GM18873 (cell line): ENCODE measurements at regions not wholly inside any gene's neighbourhood (a gene's known extent, or its start where the extent isn't known, plus 50 kb on each side); places are given as distances from the start of the nearest gene placed in this dataset.
"Not testable (repeated sequence)": the region's sequence is repeated elsewhere in the genome, so short reads cannot be mapped to it uniquely, and the experiment has no call there.

Experiments
- ATAC-seq: cut with Tn5 transposase; IDR thresholded peaks from one replicate; pipeline ENCODE4 v1.9.1; 2021; ENCODE audit warnings: mild to moderate bottlenecking, moderate library complexity, moderate number of reproducible peaks; ENCODE audit not compliant: unreplicated experiment, low FRiP score

DNA sequence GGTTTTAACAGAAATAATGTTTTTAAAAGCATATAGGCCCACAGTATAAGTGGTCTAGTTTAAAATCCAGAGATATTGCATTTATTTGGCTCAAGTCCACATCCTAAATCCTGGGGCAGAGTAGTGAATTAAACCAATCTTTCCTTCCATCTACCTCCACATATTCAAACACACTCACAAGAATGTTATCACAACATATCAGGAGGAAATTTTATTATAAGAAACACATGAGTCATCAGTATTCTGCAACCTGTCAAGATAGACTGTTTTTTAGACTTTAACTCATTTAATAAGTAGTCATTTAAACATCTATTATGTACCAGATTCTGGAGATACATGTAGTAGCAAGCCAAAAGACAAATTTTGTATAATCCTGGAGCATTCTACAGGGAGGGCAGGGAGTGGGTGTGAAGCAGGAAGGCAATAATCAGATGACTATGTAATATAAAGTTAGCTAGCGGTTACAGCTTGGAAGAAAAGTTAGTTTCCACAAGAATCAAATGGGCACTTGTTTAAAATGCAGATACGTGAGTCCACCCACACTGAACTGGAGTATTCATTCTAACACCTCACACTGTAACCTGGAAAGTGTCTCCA is 187.3 kb upstream of the PIK3R1 start:
- ATAC-seq = no peak

DNA sequence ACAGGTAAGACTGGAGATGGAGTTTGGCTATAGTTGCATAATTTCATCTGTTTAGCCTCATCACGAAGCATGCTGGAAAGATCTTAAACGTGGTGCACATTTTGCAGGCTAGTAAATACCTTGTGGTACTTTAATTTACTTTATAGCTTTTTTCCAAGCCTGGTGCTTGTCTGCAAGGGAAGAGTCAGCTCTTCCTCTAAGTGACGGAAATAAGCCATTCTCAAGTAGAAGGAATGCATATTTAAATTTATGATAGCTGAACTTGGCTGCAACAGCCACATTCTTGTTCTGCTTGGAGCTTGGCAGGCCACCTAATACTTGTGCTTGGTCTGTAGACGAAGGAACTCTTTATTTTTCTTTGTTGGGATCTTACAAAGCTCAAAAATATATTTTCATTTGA is 188.0 kb upstream of the PIK3R1 start:
- no peak for ATAC-seq

DNA sequence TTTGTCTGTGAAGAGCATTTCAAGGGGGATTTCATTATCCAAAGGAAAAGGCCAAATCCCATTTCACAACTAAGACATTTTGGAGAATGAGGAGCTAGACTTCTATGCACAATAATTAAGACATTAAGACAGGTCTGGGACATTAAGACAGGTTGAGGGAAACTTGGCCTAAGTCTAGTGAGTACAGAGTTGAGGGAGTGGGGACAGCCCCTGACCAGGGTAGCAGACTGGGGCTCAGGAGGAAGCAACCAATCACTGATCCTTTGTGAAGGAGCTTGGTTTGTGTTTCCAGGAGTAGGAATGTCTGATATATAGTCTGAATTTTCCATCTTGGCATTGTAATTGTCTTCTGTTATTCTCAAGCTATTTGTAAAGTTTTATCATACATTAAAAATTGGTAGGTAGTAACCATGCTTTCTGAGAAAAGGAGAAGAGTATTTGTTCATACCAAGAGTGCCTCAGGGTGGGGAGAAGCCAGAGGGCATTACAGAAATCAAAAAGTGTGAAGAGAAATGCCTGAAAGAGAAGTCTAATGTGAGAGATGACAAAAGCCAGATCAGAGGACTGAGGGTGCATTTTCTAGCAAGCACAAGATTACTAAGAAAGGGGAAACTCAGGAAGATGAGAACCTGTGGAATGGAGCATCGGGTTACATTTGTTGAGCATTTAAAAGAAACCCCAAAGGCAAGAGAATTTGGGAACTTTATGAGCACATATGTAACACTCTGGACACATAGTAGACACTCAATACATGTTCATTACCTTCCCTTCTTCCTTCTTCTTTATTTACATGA is 189.3 kb upstream of the PIK3R1 start:
- ATAC-seq = no peak

DNA sequence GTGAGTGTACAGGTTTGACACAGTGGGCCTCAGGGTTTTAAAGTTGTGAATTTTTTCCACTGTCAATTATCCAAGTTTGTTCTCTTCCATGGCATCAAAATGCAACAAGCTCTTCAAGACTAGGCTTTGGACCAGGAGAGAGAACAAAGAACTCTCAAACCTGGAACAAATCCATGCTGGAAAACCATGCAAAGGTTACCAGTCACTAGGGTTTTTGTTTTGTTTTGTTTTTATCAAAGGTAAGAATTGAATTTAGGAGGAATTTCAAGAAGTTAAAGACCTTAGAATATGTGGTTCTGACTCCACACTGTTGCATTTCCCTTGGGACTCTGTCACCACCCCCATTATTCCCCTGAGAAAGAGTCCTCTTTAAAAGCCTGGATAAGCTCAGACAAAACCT is 191.1 kb upstream of the PIK3R1 start:
- no peak for ATAC-seq

DNA sequence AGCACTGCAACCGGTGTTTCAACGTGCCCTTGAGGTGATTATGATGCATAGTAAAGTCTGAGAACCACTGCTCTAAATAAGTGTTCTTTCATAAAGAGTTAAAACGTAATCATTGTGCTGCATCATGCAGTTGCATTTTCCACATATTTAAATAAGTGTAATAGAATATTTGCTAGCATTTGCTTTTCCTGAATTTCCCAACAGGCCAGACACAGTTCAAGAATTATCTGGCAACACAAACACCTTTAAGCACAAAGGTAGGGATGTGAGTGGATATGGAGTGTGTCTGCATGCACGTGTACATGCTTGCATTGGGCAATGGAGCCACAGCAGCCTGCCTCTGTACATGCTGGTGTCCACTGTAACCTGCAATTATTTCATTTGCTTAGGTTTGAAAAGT is 193.6 kb upstream of the PIK3R1 start:
- no peak for ATAC-seq

DNA sequence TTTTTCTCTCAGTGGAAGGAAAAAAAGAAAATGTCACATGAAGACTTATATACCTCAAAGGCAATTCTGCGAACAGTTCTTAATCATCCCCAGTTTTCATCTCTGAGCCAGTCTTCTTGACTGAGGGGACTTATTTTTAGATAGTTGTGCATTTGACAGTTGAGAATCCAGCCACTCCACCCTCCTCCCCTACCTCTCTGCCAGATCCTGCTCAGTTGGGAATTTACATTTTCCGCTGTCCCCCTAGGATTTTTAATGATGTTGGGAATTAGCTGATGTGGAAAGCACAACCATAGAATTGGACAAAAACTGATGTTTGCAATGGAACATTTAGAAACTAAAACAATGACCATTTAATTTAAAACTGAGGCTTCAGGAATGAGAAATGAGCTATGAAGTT is 194.3 kb upstream of the PIK3R1 start:
- no peak for ATAC-seq

DNA sequence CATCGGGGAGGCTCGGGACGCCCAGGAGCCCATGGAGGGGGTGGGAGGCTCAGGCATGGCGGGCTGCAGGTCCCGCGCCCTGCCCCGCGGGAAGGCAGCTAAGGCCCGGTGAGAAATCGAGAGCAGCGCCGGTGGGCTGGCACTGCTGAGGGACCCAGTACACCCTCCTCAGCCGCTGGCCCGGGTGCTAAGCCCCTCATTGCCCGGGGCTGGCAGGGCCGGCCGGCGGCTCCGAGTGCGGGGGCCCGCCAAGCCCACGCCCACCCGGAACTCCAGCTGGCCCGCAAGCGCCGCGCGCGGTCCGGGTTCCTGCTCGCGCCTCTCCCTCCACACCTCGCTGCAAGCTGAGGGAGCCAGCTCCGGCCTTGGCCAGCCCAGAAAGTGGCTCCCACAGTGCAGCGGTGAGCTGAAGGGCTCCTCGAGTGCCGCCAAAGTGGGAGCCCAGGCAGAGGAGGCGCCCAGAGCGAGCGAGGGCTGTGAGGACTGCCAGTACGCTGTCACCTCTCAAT is 195.0 kb upstream of the PIK3R1 start:
- ATAC-seq = not testable (repeated sequence)

DNA sequence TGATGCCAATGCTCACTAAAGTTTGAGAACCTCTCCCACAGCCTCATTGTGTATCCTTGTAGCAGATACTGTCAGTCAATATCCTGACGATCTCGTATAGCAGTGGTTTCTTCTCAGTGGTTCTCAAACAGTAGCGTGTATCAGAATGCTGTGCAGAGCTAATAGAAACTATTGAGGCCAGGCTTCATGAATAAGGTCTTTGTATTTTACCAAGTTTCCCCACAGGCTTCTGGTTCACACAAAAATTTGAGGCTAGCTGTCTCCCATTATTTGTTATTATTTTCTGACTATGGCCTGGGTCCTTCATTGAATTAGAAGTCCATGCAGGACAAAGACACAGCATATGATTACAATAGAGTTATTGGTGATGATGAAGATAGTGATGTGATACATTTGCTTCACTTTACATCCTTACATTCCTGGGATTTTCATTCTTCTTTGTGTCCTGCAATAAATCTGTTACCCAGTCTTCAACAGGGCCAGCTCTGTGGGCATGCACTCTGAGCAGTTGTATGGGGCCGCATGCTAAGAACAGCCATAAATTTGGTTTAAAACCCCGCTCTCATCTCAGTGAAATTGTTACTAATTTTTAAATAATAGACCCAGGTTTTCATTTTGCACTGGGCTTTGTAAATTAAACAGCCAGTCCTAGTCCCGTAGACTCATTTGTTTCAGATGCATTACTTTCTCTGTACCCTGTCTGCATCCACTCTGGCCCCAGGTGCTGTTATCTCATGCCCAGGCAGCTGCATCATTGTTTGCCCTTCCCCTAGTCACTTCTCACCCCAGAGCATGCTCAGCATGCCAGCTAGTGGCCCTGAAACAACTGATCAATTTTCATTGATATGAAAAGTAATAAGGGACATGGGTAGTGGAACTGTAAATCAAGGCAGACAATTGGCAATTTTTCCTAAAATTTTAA is 199.9 kb upstream of the PIK3R1 start:
- no peak for ATAC-seq

DNA sequence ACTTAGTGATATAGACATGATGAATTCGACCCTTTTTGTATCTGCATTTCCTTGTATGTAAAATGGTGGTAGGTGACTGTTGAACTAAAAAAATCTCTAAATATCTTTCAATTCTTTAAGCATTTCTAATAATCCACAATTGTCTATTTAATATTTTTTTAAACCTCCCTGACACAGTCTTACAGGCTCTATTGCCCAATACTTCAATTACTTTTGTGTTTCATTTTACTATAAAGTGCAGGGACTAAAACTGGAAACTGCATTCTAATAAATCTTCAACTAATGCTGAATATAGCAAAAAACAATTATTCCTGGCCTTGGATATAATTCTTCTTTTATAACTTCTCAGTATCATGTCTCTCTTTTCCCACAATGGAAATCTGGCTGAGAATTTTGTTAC is 202.7 kb upstream of the PIK3R1 start:
- ATAC-seq = no peak

DNA sequence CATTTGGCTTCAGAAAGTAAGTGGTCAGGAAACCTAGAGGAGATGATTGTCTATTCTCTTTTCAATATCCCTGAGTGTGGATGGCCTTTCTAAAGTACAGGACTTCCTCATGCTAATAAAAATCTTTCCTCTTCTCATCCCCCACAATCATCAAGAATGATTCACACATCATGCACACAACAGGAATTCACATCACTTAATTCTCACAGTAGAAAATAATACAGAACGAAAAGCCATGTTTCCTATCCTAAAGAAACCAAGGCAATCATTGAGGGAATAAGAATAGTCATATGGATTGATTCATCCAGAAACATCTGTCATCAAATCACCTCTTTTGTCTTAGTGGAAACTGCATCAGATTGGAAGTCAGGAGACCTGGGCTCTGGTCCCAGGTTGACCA is 203.1 kb upstream of the PIK3R1 start:
- ATAC-seq = no peak

DNA sequence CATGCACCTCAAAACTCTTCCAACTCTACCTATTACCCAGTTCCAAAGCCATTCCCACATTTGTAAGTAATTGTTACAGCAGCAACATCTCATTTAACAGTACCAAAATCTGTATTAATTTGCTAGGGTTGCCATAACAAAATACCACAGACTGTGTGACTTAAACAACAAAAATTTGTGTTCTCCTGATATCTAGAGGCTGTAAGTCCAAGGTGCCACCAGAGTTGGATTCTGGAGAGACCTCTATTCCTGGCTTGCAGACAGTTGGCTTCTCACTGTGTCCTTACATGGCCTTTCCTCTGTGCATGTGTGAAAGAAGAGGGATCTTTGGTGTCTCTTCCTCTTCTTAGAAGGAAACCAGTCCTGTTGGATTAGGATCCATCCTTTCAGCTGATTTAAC is 203.8 kb upstream of the PIK3R1 start:
- ATAC-seq = no peak

DNA sequence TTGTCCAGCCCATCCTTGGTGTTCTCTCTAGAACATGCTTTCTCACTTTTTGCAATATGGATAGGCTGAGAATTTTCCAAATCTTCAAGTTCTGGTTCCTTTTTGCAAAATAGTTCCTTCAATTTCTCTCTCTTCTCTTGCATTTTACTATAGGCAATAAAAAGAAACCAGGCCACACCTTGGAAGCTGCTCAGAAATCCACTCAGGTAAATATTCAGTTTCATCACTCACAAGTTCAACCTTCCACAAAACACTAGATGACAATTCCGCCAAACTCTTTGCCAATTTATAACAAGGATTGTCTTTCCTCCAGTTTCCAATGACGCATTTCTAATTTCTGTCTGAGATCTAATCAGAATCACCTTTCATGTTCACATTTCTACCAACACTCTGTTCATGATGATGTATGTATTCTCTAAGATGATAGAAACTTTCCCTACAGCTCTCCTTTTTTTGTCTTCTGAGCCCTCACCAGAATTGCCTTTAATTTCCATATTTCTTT is 204.2 kb upstream of the PIK3R1 start:
- no peak for ATAC-seq

DNA sequence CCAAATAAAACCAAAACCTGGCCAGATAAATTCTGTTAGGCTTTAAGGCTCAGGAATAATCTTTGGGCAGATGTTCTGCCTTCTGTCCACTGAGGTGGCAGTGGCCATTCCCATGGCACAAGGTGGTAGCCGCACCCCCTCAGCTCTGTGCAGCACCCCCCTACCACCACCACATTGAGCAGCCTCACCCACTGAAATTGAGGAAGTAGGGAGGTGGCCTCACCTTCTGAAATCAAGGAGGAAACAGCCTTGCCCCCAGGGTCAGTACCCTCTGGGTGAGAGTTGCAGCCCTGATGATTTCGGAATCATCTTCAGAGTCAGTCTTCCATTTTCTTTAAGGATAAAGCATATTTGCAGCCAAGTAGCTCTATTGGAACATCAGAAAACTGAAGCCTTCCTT is 204.8 kb upstream of the PIK3R1 start:
- no peak for ATAC-seq

DNA sequence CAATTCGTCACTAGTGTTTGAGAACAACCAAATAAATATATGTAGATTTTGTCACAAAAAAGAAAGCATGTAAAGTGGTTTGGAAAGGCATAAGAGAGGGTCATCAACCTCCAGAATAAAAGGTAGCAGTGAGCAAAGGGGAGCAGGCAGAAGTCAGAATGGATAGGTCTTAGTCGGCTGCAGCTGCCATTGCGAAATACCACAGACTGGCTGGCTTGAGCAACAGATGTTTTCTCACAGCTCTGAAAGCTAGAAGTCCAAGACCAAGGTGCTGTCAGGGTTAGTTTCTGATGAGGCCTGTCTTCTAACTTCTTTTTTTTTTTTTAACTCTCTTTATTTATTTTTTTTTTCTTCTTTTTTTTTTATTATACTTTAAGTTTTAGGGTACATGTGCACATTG is 208.1 kb upstream of the PIK3R1 start:
- no peak for ATAC-seq

DNA sequence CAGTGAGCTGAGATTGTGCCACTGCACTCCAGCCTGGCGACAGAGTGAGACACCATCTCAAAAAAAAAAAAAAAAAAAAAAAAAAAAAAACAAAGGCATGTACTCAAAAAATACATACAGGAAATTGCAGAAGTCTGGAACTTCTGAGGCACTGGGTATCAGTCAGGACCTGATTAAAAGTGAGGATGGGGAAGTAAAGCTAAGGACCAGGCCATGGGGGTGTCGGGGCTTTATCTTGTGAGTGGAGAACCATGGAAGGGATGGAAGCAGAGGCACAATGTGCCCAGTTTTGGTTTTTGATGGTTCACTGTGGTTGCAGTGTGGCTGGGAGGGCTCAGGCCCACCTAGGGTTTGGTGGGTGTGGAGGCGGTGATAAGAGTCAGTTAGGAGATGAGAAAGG is 212.7 kb upstream of the PIK3R1 start:
- ATAC-seq = no peak

DNA sequence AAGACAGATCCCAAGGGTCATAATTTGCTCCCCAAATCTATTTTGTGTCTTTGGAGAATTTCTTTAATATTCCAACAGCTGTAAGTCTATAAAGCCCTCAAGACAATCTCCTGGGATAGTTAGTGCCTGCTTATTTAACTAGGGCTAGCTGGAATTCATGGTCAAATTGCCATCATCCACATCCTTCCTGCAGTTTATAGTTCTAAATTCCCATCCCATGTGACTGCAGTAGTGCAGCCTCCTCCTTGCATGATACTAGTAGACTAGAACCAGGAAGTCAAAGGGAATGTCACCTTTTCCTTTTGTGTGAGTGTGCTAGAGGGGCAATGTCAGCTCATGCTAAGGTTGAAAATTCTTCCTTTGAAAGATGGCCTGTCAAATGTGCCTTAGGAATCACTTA is 214.8 kb upstream of the PIK3R1 start:
- no peak for ATAC-seq

DNA sequence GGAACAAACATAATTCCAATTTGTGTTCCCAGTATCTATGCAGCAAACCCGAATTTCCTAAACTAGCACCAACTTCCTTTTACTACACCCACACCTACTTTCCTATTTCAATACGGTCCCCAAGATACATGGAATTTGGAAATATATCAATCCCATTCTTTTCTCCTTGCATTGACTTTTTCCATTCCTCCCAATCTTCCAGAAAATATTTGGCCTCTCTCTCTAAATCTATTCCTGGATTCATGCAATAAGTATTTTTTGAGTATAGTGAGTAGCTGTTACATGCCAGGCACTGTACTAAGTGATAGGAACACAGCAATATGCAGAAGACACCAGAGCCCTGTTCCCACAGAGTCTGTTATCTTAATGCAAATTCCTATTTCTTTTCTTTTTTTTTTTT is 216.2 kb upstream of the PIK3R1 start:
- no peak for ATAC-seq

DNA sequence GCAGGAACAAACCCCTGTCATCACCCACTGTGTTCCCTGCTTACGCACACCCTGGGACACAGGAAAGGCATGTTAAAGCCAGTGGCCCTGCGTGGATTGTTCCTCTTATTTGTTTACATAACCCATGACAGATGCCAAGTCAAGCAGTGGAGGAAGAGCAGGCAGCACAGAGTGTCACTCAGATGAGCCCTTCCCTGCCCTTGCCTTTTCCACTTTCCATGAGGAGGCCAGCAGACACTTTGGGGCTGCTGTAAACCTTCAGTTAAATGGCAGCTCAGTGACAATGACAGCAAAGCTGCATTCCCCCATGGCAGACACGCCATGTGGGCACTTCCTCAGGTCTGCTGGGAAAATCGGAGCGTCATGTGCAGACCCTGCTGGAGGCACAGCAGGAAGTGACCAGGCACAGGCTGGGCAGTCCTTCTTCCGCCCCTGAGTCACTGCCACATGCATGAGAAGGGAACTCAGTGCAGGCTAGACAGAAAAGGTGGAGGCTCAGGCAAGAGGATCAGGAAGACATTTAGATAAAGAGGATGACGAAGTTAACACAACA is 216.8 kb upstream of the PIK3R1 start:
- ATAC-seq = no peak

DNA sequence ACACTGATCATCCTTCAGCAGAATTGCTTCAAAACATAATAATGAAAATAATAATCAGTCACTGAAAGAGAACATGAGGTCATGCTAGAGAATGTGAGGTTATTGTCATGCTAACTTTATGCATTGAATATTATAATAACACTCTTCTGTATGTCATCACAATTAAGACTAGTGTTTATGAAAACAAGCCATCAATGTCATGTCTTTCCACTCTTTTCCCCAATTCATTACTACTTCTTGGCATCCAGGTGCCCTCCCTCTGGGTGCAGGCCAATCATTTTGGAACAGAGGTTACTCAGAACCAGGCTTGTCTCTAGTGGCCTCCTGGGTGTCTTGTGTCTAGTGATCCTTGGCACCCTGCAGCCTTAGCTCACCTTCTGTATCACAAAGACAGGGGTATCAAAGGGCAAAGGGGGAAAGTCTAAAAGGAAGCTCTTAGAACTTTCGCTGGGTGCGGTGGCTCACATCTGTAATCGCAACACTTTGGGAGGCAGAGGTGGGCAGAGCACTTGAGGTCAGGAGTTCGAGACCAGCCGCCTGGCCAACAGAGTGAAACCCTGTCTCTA is 217.6 kb upstream of the PIK3R1 start:
- ATAC-seq = no peak

DNA sequence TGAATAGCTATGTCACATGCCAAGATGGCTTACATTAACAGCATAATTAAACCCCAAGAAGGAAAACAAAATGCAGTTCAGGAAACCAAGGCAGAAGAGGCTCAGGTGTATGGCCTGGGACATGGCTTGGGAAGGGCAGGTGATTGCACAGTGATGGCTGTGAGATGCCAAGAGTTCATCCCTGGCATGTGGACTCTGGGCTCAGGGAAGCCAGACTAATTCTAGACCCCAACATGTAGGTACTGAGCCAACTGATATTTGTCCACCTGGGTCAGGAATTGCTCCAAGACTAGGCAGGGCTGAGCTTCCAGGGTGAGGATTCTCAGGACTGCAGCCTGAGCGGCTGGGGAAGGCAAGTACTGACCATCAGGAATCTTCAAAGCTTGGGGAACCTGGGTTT is 218.4 kb upstream of the PIK3R1 start:
- no peak for ATAC-seq
